OCI-LY3 (cell line): ENCODE measurements at regions not wholly inside any gene's neighbourhood (a gene's known extent, or its start where the extent isn't known, plus 50 kb on each side); places are given as distances from the start of the nearest gene placed in this dataset.

ENCODE experiments used
- EZH2phosphoT487 ChIP-seq: fragments of 200-600 bp; shearing (Covaris generic); IDR thresholded peaks from 2 replicates; pipeline ENCODE4 v1.6.1; 2018; ENCODE audit warnings: antibody characterized with exemption, mixed run types, low read depth
- TF ChIP-seq, protein P1 (sequence below): fragments of 200-600, 300-600 bp; sonication (generic); IDR thresholded peaks from 2 replicates; pipeline ENCODE4 v1.5.1; 2014; ENCODE audit warnings: antibody characterized with exemption, low read length, low read depth

DNA sequence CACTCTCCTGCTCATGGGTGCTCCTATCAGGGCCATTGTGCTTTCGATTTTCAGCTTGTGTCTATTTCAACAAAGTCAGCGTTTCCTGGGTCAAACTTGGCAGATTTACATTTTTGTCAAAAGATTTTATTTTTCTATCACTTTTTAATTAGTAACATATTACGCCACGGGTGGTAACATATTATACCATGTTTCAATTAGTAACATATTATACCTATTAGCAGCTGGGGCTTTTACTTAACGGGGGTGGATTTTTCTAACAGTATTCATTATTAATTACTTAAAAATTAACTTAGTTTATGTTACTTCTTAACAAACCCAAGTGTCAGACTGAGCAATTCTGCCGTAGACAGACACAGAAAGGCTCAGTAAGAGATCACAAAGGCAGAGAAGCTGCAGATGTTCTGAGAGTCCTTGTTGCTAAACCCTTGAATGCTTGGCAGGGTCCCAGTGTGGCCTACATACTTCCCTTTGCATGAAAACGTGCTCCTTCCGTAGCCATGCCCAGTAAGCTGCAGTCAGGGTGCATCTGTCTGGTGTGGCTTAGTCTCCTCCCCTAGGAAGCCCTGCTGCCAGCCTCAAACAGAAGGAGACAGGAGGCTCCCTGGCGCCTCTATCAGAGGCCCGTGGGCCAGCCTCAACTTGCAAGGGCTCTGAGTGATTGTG is 263.1 kb upstream of the CXCL12 start:
- TF ChIP-seq, protein P1, sequence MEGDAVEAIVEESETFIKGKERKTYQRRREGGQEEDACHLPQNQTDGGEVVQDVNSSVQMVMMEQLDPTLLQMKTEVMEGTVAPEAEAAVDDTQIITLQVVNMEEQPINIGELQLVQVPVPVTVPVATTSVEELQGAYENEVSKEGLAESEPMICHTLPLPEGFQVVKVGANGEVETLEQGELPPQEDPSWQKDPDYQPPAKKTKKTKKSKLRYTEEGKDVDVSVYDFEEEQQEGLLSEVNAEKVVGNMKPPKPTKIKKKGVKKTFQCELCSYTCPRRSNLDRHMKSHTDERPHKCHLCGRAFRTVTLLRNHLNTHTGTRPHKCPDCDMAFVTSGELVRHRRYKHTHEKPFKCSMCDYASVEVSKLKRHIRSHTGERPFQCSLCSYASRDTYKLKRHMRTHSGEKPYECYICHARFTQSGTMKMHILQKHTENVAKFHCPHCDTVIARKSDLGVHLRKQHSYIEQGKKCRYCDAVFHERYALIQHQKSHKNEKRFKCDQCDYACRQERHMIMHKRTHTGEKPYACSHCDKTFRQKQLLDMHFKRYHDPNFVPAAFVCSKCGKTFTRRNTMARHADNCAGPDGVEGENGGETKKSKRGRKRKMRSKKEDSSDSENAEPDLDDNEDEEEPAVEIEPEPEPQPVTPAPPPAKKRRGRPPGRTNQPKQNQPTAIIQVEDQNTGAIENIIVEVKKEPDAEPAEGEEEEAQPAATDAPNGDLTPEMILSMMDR = no peak
- no peak for TF ChIP-seq EZH2phosphoT487
